ENCODE measurements at regions not wholly inside any gene's neighbourhood (a gene's known extent, or its start where the extent isn't known, plus 50 kb on each side); places are given as distances from the start of the nearest gene placed in this dataset.

GRCh38 chr10:83666762-83667161 is 472.5 kb upstream of the GHITM start:
- DNase-seq (ENCODE audit: low spot score) = no peak

- DNase-seq (ENCODE audit: low spot score) = no peak
Measured at GRCh38 chr10:83667594-83667993, 471.7 kb upstream of the GHITM start.

GRCh38 chr10:83673316-83673715 is 466.0 kb upstream of the GHITM start:
- DNase-seq (ENCODE audit: low spot score) = no peak

- no peak for DNase-seq (ENCODE audit: low spot score)
Measured at GRCh38 chr10:83677795-83678194, 461.5 kb upstream of the GHITM start.

GRCh38 chr10:83678850-83679249 is 460.5 kb upstream of the GHITM start:
- DNase-seq (ENCODE audit: low spot score) = no peak

- peak; percentile 3 for DNase-seq (ENCODE audit: low spot score)
Measured at GRCh38 chr10:83680470-83680891, 458.8 kb upstream of the GHITM start.

- DNase-seq (ENCODE audit: low spot score) = no peak
Measured at GRCh38 chr10:83682414-83682813, 456.9 kb upstream of the GHITM start.

- no peak for DNase-seq (ENCODE audit: low spot score)
Measured at GRCh38 chr10:83685458-83685857, 453.9 kb upstream of the GHITM start.

GRCh38 chr10:83691791-83692596 is 447.3 kb upstream of the GHITM start:
- DNase-seq (ENCODE audit: low spot score) = no peak

GRCh38 chr10:83698899-83699298 is 440.4 kb upstream of the GHITM start:
- DNase-seq (ENCODE audit: low spot score) = no peak

- no peak for DNase-seq (ENCODE audit: low spot score)
Measured at GRCh38 chr10:83701799-83702198, 437.5 kb upstream of the GHITM start.

GRCh38 chr10:83702731-83703130 is 436.6 kb upstream of the GHITM start:
- DNase-seq (ENCODE audit: low spot score) = no peak

- DNase-seq (ENCODE audit: low spot score) = no peak
Measured at GRCh38 chr10:83706120-83706519, 433.2 kb upstream of the GHITM start.

- DNase-seq (ENCODE audit: low spot score) = no peak
Measured at GRCh38 chr10:83706952-83707582, 432.2 kb upstream of the GHITM start.

GRCh38 chr10:83713423-83713822 is 425.9 kb upstream of the GHITM start:
- DNase-seq (ENCODE audit: low spot score) = no peak

- DNase-seq (ENCODE audit: low spot score) = no peak
Measured at GRCh38 chr10:83723080-83723479, 416.2 kb upstream of the GHITM start.

GRCh38 chr10:83724471-83725241 is 414.7 kb upstream of the GHITM start:
- DNase-seq (ENCODE audit: low spot score) = no peak

GRCh38 chr10:83725567-83725966 is 413.7 kb upstream of the GHITM start:
- no peak for DNase-seq (ENCODE audit: low spot score)

- no peak for DNase-seq (ENCODE audit: low spot score)
Measured at GRCh38 chr10:83734278-83734677, 405.0 kb upstream of the GHITM start.

- DNase-seq (ENCODE audit: low spot score) = no peak
Measured at GRCh38 chr10:83736008-83736407, 403.3 kb upstream of the GHITM start.

- DNase-seq (ENCODE audit: low spot score) = no peak
Measured at GRCh38 chr10:83750604-83751003, 388.7 kb upstream of the GHITM start.

- no peak for DNase-seq (ENCODE audit: low spot score)
Measured at GRCh38 chr10:83753490-83753889, 385.8 kb upstream of the GHITM start.

GRCh38 chr10:83754857-83755256 is 384.5 kb upstream of the GHITM start:
- no peak for DNase-seq (ENCODE audit: low spot score)
